ENCODE measurements at regions not wholly inside any gene's neighbourhood (a gene's known extent, or its start where the extent isn't known, plus 50 kb on each side); places are given as distances from the start of the nearest gene placed in this dataset.

DNA sequence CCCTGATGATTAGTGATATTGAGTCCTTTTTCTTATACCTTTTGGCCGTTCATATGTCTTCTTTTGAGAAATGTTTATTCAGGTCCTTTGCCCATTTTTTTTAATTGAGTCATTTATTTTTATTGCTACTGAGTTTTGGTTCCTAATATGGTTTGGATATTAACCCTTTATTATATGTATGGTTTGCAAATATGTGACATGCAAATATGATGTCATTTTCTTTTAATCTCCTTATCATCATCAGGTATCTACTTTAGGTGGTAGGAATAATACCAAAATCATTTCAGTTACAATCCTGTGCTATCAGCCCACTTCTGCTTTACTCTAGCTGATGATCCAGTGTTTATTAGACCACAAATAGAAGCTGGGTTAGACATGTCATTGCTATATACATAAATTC, 102.3 kb upstream of the TRPC7 start:
- TF ChIP-seq, protein P1, sequence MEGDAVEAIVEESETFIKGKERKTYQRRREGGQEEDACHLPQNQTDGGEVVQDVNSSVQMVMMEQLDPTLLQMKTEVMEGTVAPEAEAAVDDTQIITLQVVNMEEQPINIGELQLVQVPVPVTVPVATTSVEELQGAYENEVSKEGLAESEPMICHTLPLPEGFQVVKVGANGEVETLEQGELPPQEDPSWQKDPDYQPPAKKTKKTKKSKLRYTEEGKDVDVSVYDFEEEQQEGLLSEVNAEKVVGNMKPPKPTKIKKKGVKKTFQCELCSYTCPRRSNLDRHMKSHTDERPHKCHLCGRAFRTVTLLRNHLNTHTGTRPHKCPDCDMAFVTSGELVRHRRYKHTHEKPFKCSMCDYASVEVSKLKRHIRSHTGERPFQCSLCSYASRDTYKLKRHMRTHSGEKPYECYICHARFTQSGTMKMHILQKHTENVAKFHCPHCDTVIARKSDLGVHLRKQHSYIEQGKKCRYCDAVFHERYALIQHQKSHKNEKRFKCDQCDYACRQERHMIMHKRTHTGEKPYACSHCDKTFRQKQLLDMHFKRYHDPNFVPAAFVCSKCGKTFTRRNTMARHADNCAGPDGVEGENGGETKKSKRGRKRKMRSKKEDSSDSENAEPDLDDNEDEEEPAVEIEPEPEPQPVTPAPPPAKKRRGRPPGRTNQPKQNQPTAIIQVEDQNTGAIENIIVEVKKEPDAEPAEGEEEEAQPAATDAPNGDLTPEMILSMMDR (IDR thresholded peaks at IDR 0.05; ENCODE audit: low read length) = no peak
- no peak for TF ChIP-seq EZH2 (optimal IDR thresholded peaks at IDR 0.05; ENCODE audit: low read depth, low read length)
- no peak for TF ChIP-seq EZH2phosphoT487 (IDR thresholded peaks at IDR 0.05; ENCODE audit: low read length)
